IPS DF 19.7 (cell line): ENCODE measurements at regions not wholly inside any gene's neighbourhood (a gene's known extent, or its start where the extent isn't known, plus 50 kb on each side); places are given as distances from the start of the nearest gene placed in this dataset.
A peak's percentile ranks its signal among the peaks of the same experiment; 100 is the strongest.
"Not testable (repeated sequence)": the region's sequence is repeated elsewhere in the genome, so short reads cannot be mapped to it uniquely, and the experiment has no call there.

Experiments used
- DNase-seq: peaks from one replicate; pipeline ENCODE4 v3.0.0-alpha.2; 2013; ENCODE audit warnings: low read depth, low spot score

DNA sequence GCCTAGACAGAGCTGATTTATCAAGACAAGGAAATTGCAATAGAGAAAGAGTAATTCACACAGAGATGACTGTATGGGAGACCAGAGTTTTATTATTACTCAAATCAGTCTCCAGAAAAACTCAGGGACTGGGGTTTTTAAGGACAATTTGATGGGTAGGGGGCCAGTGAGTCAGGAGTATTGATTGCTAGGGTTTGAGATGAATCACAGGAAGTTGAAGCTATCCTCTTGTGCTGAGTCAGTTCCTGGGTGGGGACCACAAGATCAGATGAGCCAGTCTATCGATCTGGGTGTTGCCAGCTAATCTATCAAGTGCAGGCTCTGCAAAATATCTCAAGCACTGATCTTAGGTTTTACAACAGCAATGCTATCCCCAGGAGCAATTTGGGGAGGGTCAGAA lies 87.4 kb upstream of the TGIF2LY start:
- not testable (repeated sequence) for DNase-seq

DNA sequence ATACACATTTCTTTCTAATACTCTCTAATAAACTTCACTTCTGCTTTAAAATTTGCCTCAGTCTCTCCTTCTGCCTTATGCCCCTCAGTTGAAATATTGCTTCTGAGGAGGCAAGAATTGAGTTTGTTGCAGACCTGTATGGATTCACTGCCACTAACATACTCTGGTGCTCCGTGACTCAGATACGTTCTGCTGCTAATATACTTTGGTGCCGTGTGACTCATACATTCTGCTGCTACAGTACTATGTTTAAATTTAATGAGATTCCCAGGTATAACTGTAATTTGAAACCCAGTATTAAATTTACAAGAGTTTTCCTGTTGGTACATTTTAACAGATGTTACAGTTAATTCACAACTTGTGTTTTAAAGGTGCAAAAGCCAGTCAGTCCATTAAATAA lies 84.3 kb upstream of the TGIF2LY start:
- DNase-seq, result not testable (repeated sequence)

DNA sequence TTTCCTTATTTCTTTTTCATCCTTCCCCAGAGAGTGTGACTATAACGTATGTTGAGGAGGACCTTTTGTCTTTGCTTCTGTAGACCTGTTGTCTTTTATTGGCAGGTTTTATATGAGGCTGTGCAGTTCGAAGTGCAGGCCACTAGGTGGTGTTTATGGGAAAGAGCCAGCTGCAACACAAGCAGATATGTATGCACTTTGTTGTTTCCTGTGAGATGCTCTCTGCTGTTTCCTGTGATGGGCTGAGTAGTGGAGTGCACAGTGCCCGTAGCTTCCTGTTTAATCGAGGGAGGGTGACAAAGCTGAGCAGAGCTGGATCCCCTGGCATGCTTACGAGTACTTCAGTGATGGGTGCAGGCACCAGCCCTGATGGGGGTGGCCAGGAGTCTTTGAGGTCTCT lies 51.8 kb upstream of the TGIF2LY start:
- peak; percentile 3 for DNase-seq
